ENCODE measurements at regions not wholly inside any gene's neighbourhood (a gene's known extent, or its start where the extent isn't known, plus 50 kb on each side); places are given as distances from the start of the nearest gene placed in this dataset.

GRCh38 chr13:58960888-58961287, 1202.8 kb downstream of the DIAPH3 start:
- DNase-seq (ENCODE audit: extremely low read depth, low read depth), result no peak
- TF ChIP-seq CTCF (IDR thresholded peaks at IDR 0.05; ENCODE audit: low read depth, low read length), result no peak

GRCh38 chr13:58963321-58963720, 1200.4 kb downstream of the DIAPH3 start:
- no peak for TF ChIP-seq CTCF (IDR thresholded peaks at IDR 0.05; ENCODE audit: low read depth, low read length)
- no peak for DNase-seq (ENCODE audit: extremely low read depth, low read depth)

- no peak for DNase-seq (ENCODE audit: extremely low read depth, low read depth)
- no peak for TF ChIP-seq CTCF (IDR thresholded peaks at IDR 0.05; ENCODE audit: low read depth, low read length)
Measured at GRCh38 chr13:58964048-58964447, 1199.7 kb downstream of the DIAPH3 start.

GRCh38 chr13:58977085-58977484, 1186.6 kb downstream of the DIAPH3 start:
- no peak for TF ChIP-seq CTCF (IDR thresholded peaks at IDR 0.05; ENCODE audit: low read depth, low read length)
- DNase-seq (ENCODE audit: extremely low read depth, low read depth), result no peak

GRCh38 chr13:58978331-58978730, 1185.4 kb downstream of the DIAPH3 start:
- DNase-seq (ENCODE audit: extremely low read depth, low read depth), result no peak
- no peak for TF ChIP-seq CTCF (IDR thresholded peaks at IDR 0.05; ENCODE audit: low read depth, low read length)

GRCh38 chr13:58979851-58980250, 1183.9 kb downstream of the DIAPH3 start:
- TF ChIP-seq CTCF (IDR thresholded peaks at IDR 0.05; ENCODE audit: low read depth, low read length), result no peak

GRCh38 chr13:58985845-58986244, 1177.9 kb downstream of the DIAPH3 start:
- no peak for DNase-seq (ENCODE audit: extremely low read depth, low read depth)
- no peak for TF ChIP-seq CTCF (IDR thresholded peaks at IDR 0.05; ENCODE audit: low read depth, low read length)

More at GRCh38 chr13:58979851-58980250, 1183.9 kb downstream of the DIAPH3 start:
- DNase-seq (ENCODE audit: extremely low read depth, low read depth), result no peak

Measured in AG09319 (cell line).